Neural cell (in vitro differentiated cells): ENCODE measurements at regions not wholly inside any gene's neighbourhood (a gene's known extent, or its start where the extent isn't known, plus 50 kb on each side); places are given as distances from the start of the nearest gene placed in this dataset.

Experiments
- CTCF ChIP-seq: fragments of 450-650 bp; IDR thresholded peaks from 2 replicates; pipeline ENCODE4 v1.5.1; 2014; ENCODE audit warnings: antibody characterized with exemption, mild to moderate bottlenecking, moderate library complexity; ENCODE audit not compliant: poor library complexity, severe bottlenecking
- EP300 ChIP-seq: fragments of 450-650 bp; conservative IDR thresholded peaks from 2 replicates; pipeline ENCODE4 v1.6.1; 2014; ENCODE audit warnings: antibody characterized with exemption, mild to moderate bottlenecking, moderate library complexity; ENCODE audit not compliant: poor library complexity, severe bottlenecking
- POLR2AphosphoS5 ChIP-seq: IDR thresholded peaks from 2 replicates; pipeline ENCODE4 v1.6.1; 2012

- TF ChIP-seq EP300 (no peak), POLR2AphosphoS5 (no peak), CTCF (peak; percentile 58)
Observed at GRCh38 chr5:23139338-23140171, 286.4 kb upstream of the CDH12 start.
